ENCODE measurements at regions not wholly inside any gene's neighbourhood (a gene's known extent, or its start where the extent isn't known, plus 50 kb on each side); places are given as distances from the start of the nearest gene placed in this dataset.

- TF ChIP-seq YY1 (IDR thresholded peaks at IDR 0.05; ENCODE audit: low read depth) = no peak
- TF ChIP-seq REST (IDR thresholded peaks at IDR 0.05; ENCODE audit: low read depth) = no peak
- TF ChIP-seq FOXM1 (IDR thresholded peaks at IDR 0.05; ENCODE audit: borderline replicate concordance, low read depth) = no peak
- TF ChIP-seq TEAD4 (IDR thresholded peaks at IDR 0.05) = no peak
- TF ChIP-seq NFIC (IDR thresholded peaks at IDR 0.05) = no peak
- TF ChIP-seq TAF1 (IDR thresholded peaks at IDR 0.05; ENCODE audit: low read depth) = no peak
- no peak for TF ChIP-seq EP300 (IDR thresholded peaks at IDR 0.05; ENCODE audit: borderline replicate concordance)
- no peak for TF ChIP-seq TCF12 (IDR thresholded peaks at IDR 0.05; ENCODE audit: low read depth)
- no peak for TF ChIP-seq CEBPB (IDR thresholded peaks at IDR 0.05)
- TF ChIP-seq USF1 (IDR thresholded peaks at IDR 0.05) = no peak
- TF ChIP-seq EGR1 (IDR thresholded peaks at IDR 0.05) = no peak
Measured at GRCh38 chr2:237218756-237219155, 133.1 kb downstream of the COPS8 start.

- TF ChIP-seq ZBTB7A (IDR thresholded peaks at IDR 0.05; ENCODE audit: low read depth) (no peak), NFIC (IDR thresholded peaks at IDR 0.05) (no peak), MAX (IDR thresholded peaks at IDR 0.05) (no peak), CREB1 (IDR thresholded peaks at IDR 0.05; ENCODE audit: low read depth) (no peak), TAF1 (IDR thresholded peaks at IDR 0.05; ENCODE audit: low read depth) (no peak), TCF12 (IDR thresholded peaks at IDR 0.05; ENCODE audit: low read depth) (no peak), YY1 (IDR thresholded peaks at IDR 0.05; ENCODE audit: low read depth) (no peak), EGR1 (IDR thresholded peaks at IDR 0.05) (no peak), CEBPB (IDR thresholded peaks at IDR 0.05) (no peak), TEAD4 (IDR thresholded peaks at IDR 0.05) (no peak), RAD21 (IDR thresholded peaks at IDR 0.05; ENCODE audit: low read depth) (no peak), REST (IDR thresholded peaks at IDR 0.05; ENCODE audit: low read depth) (no peak), FOXM1 (IDR thresholded peaks at IDR 0.05; ENCODE audit: borderline replicate concordance, low read depth) (no peak), EP300 (IDR thresholded peaks at IDR 0.05; ENCODE audit: borderline replicate concordance) (no peak), USF1 (IDR thresholded peaks at IDR 0.05) (no peak)
Measured at GRCh38 chr2:237219826-237220225, 134.1 kb downstream of the COPS8 start.

GRCh38 chr2:237221443-237221842, 135.8 kb downstream of the COPS8 start:
- TF ChIP-seq TAF1 (IDR thresholded peaks at IDR 0.05; ENCODE audit: low read depth) (no peak), MAX (IDR thresholded peaks at IDR 0.05) (no peak)

GRCh38 chr2:237222178-237222577, 136.5 kb downstream of the COPS8 start:
- TF ChIP-seq CEBPB (IDR thresholded peaks at IDR 0.05) = no peak
- no peak for TF ChIP-seq TEAD4 (IDR thresholded peaks at IDR 0.05)
- TF ChIP-seq RAD21 (IDR thresholded peaks at IDR 0.05; ENCODE audit: low read depth) = no peak
- TF ChIP-seq EP300 (IDR thresholded peaks at IDR 0.05; ENCODE audit: borderline replicate concordance) = no peak
- TF ChIP-seq FOXM1 (IDR thresholded peaks at IDR 0.05; ENCODE audit: borderline replicate concordance, low read depth) = no peak
- TF ChIP-seq TAF1 (IDR thresholded peaks at IDR 0.05; ENCODE audit: low read depth) = no peak
- no peak for TF ChIP-seq TCF12 (IDR thresholded peaks at IDR 0.05; ENCODE audit: low read depth)
- no peak for TF ChIP-seq YY1 (IDR thresholded peaks at IDR 0.05; ENCODE audit: low read depth)
- TF ChIP-seq ZBTB7A (IDR thresholded peaks at IDR 0.05; ENCODE audit: low read depth) = no peak
- TF ChIP-seq NFIC (IDR thresholded peaks at IDR 0.05) = no peak
- no peak for TF ChIP-seq EGR1 (IDR thresholded peaks at IDR 0.05)
- no peak for TF ChIP-seq USF1 (IDR thresholded peaks at IDR 0.05)
- TF ChIP-seq CREB1 (IDR thresholded peaks at IDR 0.05; ENCODE audit: low read depth) = no peak

GRCh38 chr2:237222601-237223041, 136.9 kb downstream of the COPS8 start:
- TF ChIP-seq ZBTB7A (IDR thresholded peaks at IDR 0.05; ENCODE audit: low read depth) = no peak
- no peak for TF ChIP-seq NFIC (IDR thresholded peaks at IDR 0.05)
- TF ChIP-seq CREB1 (IDR thresholded peaks at IDR 0.05; ENCODE audit: low read depth) = no peak
- no peak for TF ChIP-seq REST (IDR thresholded peaks at IDR 0.05; ENCODE audit: low read depth)
